AG08396 (cell line): ENCODE measurements at regions not wholly inside any gene's neighbourhood (a gene's known extent, or its start where the extent isn't known, plus 50 kb on each side); places are given as distances from the start of the nearest gene placed in this dataset.
"Not testable (repeated sequence)": the region's sequence is repeated elsewhere in the genome, so short reads cannot be mapped to it uniquely, and the experiment has no call there.

ENCODE experiments used
- DNase-seq: peaks from one replicate; pipeline ENCODE4 v3.0.0; 2012; ENCODE audit warnings: low spot score, mixed read lengths

DNA sequence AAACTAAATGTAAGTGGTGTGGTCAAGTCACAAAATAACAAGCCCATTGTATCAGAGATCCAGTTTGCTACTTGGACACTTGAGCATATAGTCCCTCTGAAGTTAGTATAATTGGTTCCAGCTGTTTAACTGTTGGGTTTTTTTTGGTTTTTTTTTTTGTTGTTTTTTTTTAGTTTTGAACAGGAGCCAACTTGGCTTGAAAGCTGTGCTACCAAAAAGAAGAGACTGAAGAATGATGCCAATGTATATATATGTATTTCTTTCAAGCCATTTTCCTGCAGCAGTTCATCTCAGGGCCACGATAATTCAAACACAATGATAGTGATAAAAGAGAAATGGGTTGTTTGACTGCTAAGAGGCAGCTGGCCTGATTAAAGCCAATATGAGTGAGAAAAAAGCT, 138.3 kb downstream of the PCDH18 start:
- no peak for DNase-seq

GRCh38 chr4:137393044-137393443, 139.2 kb downstream of the PCDH18 start:
- DNase-seq, result no peak

DNA sequence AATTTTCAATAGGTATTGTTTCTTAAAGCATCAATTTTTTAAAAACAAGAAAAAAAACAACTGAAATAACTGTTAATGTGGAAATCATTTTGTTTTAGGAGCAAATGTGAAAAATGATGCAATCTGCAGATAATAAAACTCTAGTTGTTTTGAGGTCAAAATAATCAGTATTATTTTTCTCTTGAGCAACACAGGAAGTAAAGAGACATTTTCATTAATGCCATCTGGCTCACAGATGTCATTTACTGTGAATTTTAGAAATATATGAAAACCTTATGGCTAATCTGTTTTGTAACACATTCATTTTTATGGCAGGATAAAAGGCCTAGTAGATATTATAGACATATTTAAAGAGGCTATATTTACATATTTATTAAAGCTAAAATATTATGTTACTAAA, 141.6 kb downstream of the PCDH18 start:
- DNase-seq, result no peak

GRCh38 chr4:137389911-137390520, 142.3 kb downstream of the PCDH18 start:
- no peak for DNase-seq

DNA sequence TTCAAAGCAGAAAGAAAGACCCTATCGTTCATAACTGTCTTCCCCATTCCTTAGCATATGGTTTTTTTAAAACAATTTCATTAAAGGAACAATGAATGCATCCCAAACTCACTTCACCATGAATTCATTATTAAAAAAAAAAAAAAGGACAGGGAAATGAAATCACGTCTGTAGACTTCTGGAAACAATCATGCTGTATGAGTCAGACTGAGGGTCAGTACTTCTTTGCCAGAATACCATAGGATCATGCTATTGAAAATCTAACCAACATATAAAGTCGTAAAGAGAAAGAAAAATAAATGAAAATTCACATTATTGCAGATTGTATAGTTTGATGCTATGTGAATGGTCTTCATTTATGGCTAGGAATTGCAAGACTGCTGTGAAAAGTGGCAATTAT, 144.4 kb downstream of the PCDH18 start:
- DNase-seq, result no peak

GRCh38 chr4:137384476-137384875, 147.8 kb downstream of the PCDH18 start:
- no peak for DNase-seq

DNA sequence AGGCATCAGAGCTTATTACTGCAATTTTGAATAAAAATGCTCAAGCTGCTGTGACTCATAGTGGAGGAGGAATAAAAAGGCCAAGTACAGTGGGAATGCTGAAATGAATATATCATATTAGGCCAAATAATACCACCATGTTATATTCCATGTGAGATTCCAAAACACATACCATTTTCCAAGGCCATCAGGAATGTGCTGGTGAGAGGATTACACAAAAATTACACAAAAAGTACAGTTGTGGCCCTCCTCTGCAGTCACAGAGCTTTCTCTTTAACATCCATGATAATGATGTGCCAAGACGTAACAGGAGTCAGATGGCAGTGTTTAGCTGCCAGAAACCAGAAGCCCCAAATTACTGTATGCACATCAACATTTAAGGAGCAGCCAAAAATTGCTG, 153.5 kb downstream of the PCDH18 start:
- no peak for DNase-seq

DNA sequence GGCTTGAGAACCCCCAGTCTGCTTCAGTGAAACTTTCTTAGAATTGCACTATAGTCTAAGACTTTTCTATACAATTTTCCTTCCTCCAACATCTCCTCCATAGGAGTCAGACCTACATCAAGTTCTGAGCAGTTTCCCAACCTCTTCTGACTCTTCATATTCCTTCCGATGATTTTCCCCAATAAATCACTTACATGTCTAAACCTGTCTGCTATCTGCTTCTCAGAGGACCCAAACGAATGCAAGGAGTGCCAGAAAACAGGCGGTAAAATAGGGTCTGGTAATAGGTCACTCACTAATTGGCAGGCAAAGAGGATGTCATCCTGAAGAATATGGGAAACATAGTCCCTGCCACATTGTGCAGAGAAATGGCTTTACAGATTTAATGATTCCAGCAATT, 153.9 kb downstream of the PCDH18 start:
- no peak for DNase-seq

- no peak for DNase-seq
Measured at GRCh38 chr4:137376312-137376711, 156.0 kb downstream of the PCDH18 start.

DNA sequence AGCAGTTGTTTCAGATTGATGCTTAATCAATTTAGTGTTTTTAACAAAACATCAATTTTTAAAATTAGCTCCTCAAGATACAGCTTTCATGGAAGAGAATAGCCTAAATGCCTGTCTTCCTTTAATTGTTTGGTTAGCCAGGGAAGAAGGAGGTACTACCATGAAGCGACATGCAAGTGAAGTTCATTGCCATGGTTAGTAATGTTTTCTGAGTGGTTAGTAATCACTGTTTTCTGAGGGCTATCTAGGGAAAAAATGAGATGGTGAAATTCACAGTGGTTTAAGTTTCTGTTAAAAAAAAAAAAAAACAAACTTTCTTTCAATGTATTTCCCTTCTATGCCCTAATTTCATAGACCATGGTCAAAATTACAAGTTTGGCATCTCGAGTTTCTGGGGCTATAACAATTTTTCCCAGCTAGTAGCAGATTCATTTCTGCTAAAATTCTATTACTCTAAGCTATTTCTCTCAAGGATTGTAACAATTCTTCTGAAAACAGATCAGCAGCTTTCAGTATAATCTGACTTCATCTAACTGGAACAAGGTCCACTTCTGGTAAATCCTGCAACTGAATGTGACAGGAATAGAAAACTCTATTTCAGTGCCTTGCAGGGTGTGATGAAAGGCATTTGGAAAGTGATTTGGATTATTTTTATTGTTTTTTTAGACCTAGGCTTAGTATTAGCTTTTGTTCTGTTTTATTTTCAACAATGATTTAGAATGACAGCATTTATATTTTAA, 157.0 kb downstream of the PCDH18 start:
- no peak for DNase-seq

GRCh38 chr4:137370679-137371078, 161.6 kb downstream of the PCDH18 start:
- DNase-seq, result no peak

GRCh38 chr4:137370206-137370633, 162.1 kb downstream of the PCDH18 start:
- DNase-seq, result no peak

DNA sequence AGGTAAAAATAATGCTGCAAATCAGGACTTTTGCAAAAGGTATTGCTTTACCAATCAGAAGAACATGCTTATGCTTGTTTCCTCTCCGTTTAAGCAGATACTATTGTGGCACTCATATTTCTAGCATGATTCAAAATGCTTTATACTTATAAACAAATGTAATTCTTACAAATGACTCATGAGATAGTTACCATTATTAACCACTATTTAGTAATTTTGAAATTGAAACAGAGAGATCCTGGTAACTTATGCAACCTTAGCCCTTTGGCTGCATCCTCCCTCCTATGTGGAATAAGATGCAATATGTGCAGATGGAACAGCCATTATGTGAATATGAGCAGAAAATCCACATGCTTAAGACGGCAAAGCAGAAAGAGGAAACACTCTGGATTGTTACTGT, 164.7 kb downstream of the PCDH18 start:
- no peak for DNase-seq

DNA sequence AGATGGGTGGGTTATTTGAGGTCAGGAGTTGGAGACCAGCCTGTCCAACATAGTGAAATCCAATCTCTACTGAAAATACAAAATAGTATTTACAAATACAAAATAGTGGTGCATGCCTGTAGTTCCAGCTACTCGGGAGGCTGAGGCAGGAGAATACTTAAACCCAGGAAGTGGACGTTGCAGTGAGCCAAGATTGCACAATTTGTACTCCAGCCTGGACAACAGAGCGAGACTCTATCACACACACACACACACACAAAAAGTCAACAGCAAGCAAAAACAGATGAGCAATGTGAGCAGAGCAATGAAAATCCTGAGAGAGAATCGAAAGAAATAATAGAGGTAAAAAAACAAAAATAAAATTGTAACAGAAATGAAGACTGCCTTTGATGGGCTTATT, 168.8 kb downstream of the PCDH18 start:
- DNase-seq, result no peak

- no peak for DNase-seq
Measured at GRCh38 chr4:137361756-137362470, 170.4 kb downstream of the PCDH18 start.

GRCh38 chr4:137360761-137361160, 171.5 kb downstream of the PCDH18 start:
- no peak for DNase-seq

DNA sequence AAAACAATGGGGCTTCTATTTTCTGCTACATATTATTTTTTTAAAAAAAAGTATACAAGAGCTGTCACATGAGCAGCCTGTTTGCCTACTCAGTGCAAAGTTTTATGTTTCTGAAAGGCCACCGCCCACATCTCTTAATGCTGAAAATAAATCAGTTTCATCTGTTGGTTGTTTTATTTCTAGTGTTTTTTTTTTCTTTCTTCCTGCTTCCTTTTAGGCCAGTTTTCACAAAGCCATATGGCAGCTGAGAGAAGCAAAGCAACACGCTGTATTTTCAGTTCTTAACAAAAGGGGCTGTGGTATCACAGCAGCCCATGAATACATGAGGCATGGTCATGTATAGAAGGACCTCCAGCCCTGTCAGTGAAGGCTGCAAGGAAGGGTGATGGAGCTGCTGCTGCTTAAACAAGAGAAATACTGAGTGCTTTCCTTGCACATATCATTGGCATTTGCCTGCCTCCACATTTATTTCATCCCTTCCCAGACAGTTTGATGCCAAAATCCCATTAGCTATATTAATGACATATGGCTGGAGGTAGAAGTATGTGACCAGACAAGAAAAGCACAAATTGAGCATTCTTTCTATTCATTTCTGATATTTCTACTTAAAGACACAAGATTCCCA, 172.5 kb downstream of the PCDH18 start:
- DNase-seq, result no peak

DNA sequence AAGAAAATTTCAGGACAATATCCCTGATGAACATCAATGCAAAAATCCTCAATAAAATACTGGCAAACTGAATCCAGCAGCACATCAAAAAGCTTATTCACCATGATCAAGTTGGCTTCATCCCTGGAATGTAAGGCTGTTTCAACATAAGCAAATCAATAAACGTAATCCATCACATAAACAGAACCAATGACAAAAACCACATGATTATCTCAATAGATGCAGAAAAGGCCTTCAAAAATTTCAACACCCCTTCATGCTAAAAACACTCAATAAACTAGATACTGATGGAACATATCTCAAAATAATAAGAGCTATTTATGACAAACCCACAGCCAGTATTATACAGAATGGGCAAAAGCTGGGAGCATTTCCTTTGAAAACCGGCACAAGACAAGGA, 177.7 kb downstream of the PCDH18 start:
- not testable (repeated sequence) for DNase-seq

DNA sequence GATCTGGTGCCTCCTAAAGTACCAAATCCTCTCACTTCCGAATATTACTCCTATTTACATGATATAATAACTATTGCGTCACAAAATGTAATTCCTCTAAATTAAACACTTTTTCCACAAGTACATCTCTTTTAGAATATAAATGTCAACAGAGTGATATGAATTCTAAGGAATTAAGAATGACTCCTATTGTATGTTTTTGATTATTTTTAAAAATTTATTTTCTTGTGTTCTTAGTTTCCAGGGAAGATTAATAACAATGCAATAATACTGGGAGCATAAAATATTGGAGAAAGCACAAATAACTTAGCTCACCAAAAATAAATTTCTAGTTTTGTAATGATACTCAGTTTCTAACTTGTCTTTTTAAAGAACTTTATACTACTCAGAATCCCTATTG, 184.9 kb downstream of the PCDH18 start:
- DNase-seq, result no peak

DNA sequence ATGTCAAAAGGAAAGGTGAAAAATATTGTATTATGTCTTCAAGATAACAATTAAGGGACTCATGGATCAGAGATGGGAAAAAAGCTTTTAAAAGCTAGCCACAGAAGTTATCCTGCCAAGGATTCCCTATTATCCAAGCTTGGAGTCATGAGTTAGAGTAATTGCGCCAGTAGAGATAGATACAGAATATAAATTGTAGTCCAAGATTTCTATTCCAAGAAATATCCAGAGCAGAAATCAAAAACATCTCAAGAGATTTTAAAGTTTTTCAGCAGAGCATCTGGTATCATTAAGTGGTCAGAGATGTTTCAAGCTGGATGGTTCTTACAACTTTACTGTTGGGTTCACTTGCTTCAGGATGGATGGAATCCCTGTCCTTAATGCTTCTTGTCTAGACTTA, 186.7 kb downstream of the PCDH18 start:
- no peak for DNase-seq

GRCh38 chr4:137343221-137343620, 189.1 kb downstream of the PCDH18 start:
- no peak for DNase-seq

GRCh38 chr4:137333031-137333430, 199.3 kb downstream of the PCDH18 start:
- DNase-seq, result no peak

GRCh38 chr4:137312257-137312656, 220.0 kb downstream of the PCDH18 start:
- no peak for DNase-seq
